Tibial nerve (tissue), 4 donors: ENCODE measurements at regions not wholly inside any gene's neighbourhood (a gene's known extent, or its start where the extent isn't known, plus 50 kb on each side); places are given as distances from the start of the nearest gene placed in this dataset.

ENCODE experiments used
- DNase-seq, 2 donors: peaks; one replicate each; pipeline ENCODE4 v3.0.0-alpha.2; 2019; ENCODE audit warnings: low spot score in 2 of 2
- H3K27ac ChIP-seq, 4 donors: fragments of 200-600 bp; sonication (generic) in 3 of 4; one replicate each; pipeline ENCODE4 v1.5.1; 2017 to 2019; ENCODE audit warnings: mild to moderate bottlenecking in 1 of 4
- H3K27me3 ChIP-seq, 2 donors: fragments of 200-600 bp; sonication (generic) in 1 of 2; one replicate each; pipeline versions ENCODE4 v1.5.1 to v1.6.0; 2017 to 2019
- H3K36me3 ChIP-seq, 3 donors: fragments of 200-600 bp; sonication (generic); one replicate each; pipeline ENCODE4 v1.5.1; 2018 to 2019
- H3K4me1 ChIP-seq, 4 donors: fragments of 200-600 bp; sonication (generic) in 3 of 4; one replicate each; pipeline ENCODE4 v1.5.1; 2017 to 2019
- H3K4me3 ChIP-seq, 4 donors: fragments of 200-600 bp; sonication (generic) in 3 of 4; one replicate each; pipeline ENCODE4 v1.5.1; 2017 to 2019; ENCODE audit warnings: mild to moderate bottlenecking in 1 of 4, moderate library complexity in 1 of 4
- H3K9me3 ChIP-seq, 4 donors: fragments of 200-600 bp; sonication (generic) in 3 of 4; one replicate each; pipeline ENCODE4 v1.5.1; 2017 to 2019
- EP300 ChIP-seq, 2 donors: sonication (generic); formaldehyde crosslinking; IDR thresholded peaks; one replicate each; pipeline ENCODE4 v1.6.1; 2017; ENCODE audit warnings: antibody characterized with exemption in 2 of 2, mild to moderate bottlenecking in 1 of 2
- POLR2A ChIP-seq, 2 donors: fragments of 450-650 bp; IDR thresholded peaks; one replicate each; pipeline ENCODE4 v1.6.1; 2017; ENCODE audit warnings: antibody characterized with exemption in 2 of 2, mild to moderate bottlenecking in 2 of 2, moderate library complexity in 2 of 2
- WGBS, 2 donors: methylation state at CpG; one replicate each; pipeline ENCODE4 v1.1.5; 2018; 5-methylcytosine and 5-hydroxymethylcytosine counted together
- TF ChIP-seq, protein P1 (sequence below), 5 experiments: fragments of 200-600 bp in 3 of 5; fragments of 450-650 bp in 2 of 5; sonication (generic) in 3 of 5; IDR thresholded peaks; one replicate each; pipeline ENCODE4 v1.5.1; 2016 to 2019; ENCODE audit warnings: antibody characterized with exemption in 5 of 5, mild to moderate bottlenecking in 3 of 5, moderate library complexity in 2 of 5

DNA sequence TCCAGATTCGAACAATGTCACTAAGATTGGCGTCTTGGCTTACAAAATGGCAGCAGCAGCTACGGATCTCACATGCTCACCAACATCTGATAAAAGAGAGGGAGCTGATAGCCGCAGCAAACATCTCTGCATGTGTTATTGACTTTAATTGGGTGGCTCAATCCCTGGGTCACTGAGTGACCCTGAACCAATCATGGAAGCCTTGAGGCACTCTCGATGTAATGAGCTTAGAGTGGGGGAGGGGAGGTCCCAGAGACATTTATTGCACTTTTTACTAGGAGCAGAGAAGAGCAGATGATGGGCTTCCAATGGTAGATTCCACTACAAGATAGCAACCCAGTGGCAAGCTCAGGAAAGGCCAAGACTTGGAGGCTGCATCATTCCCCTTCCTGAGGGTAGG, 238.7 kb downstream of the BMP7 start:
- H3K36me3 ChIP-seq: no peaks in the 10 kb centered on the region
- WGBS, 2 donors: 50 to 55% methylated on average over 5 of the region's 5 CpGs
- no peak overlapping the region for H3K27ac ChIP-seq
- peaks cover 0 to 3% of the 10 kb centered on the region in 2 donors for H3K27me3 ChIP-seq
- peaks cover 0 to 17% (median 0%) of the 10 kb centered on the region in 4 donors for H3K9me3 ChIP-seq
- DNase-seq: no peak
- no peak overlapping the region for H3K4me3 ChIP-seq
- no peaks in the 10 kb centered on the region for H3K4me1 ChIP-seq
- TF ChIP-seq EP300 (IDR thresholded peaks at IDR 0.05) (no peak), POLR2A (IDR thresholded peaks at IDR 0.05) (no peak)
- TF ChIP-seq, protein P1, sequence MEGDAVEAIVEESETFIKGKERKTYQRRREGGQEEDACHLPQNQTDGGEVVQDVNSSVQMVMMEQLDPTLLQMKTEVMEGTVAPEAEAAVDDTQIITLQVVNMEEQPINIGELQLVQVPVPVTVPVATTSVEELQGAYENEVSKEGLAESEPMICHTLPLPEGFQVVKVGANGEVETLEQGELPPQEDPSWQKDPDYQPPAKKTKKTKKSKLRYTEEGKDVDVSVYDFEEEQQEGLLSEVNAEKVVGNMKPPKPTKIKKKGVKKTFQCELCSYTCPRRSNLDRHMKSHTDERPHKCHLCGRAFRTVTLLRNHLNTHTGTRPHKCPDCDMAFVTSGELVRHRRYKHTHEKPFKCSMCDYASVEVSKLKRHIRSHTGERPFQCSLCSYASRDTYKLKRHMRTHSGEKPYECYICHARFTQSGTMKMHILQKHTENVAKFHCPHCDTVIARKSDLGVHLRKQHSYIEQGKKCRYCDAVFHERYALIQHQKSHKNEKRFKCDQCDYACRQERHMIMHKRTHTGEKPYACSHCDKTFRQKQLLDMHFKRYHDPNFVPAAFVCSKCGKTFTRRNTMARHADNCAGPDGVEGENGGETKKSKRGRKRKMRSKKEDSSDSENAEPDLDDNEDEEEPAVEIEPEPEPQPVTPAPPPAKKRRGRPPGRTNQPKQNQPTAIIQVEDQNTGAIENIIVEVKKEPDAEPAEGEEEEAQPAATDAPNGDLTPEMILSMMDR (IDR thresholded peaks at IDR 0.05): no peak

- no peak for TF ChIP-seq POLR2A (IDR thresholded peaks at IDR 0.05)
- TF ChIP-seq EP300 (IDR thresholded peaks at IDR 0.05): no peak
- TF ChIP-seq, protein P1 (IDR thresholded peaks at IDR 0.05): no peak
- no peak for DNase-seq
- no peak overlapping the region for H3K4me3 ChIP-seq
- 44 to 48% methylated on average over 14 of the region's 14 CpGs for WGBS, 2 donors
- no peaks in the 10 kb centered on the region for H3K4me1 ChIP-seq
- H3K27ac ChIP-seq: no peak overlapping the region
- peaks cover 0 to 6% (median 0%) of the 10 kb centered on the region in 4 donors for H3K9me3 ChIP-seq
- no peaks in the 10 kb centered on the region for H3K36me3 ChIP-seq
- no peaks in the 10 kb centered on the region for H3K27me3 ChIP-seq
These were observed 235.5 kb downstream of the BMP7 start for GRCh38 chr20:57030611-57031600.

DNA sequence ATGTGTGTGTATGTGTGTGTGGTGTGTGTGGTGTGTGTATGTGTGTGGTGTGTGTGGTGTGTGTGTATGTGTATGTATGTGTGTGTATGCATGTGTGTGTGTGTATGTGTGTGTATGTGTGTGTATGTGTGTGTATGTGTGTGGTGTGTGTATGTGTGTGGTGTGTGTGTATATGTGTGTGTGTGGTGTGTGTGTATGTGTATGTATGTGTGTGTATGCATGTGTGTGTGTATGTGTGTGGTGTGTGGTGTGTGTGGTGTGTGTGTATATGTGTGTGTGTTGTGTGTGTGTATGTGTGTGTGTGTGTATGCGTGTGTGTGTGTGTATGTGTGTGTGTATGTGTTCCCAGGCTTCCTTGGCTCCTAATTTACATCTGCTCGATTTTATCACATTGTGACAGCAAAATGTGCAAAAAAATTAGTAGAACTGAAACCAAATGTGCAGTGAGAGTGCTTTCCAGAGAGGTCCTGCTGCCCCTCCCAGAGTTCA, 234.5 kb downstream of the BMP7 start:
- TF ChIP-seq, protein P1 (IDR thresholded peaks at IDR 0.05): no peak
- TF ChIP-seq EP300 (IDR thresholded peaks at IDR 0.05) (no peak), POLR2A (IDR thresholded peaks at IDR 0.05) (no peak)
- DNase-seq: no peak
- H3K27me3 ChIP-seq: no peaks in the 10 kb centered on the region
- H3K9me3 ChIP-seq: peaks cover 0 to 6% (median 0%) of the 10 kb centered on the region in 4 donors
- H3K4me1 ChIP-seq: no peaks in the 10 kb centered on the region
- WGBS, 2 donors: 69 to 76% methylated on average over 2 of the region's 2 CpGs
- no peak overlapping the region for H3K27ac ChIP-seq
- H3K36me3 ChIP-seq: no peaks in the 10 kb centered on the region
- H3K4me3 ChIP-seq: no peak overlapping the region

- TF ChIP-seq EP300 (IDR thresholded peaks at IDR 0.05) (no peak), POLR2A (IDR thresholded peaks at IDR 0.05) (no peak)
- TF ChIP-seq, protein P1 (IDR thresholded peaks at IDR 0.05): no peak
- H3K27ac ChIP-seq: no peak overlapping the region
- whole genome bisulfite sequencing, 2 donors: 59 to 73% methylated on average over 7 to 9 of the region's 9 CpGs
- DNase-seq: no peak
- H3K4me1 ChIP-seq: no peaks in the 10 kb centered on the region
- H3K36me3 ChIP-seq: no peaks in the 10 kb centered on the region
- H3K27me3 ChIP-seq: no peaks in the 10 kb centered on the region
- H3K9me3 ChIP-seq: peaks cover 0 to 6% (median 0%) of the 10 kb centered on the region in 4 donors
- H3K4me3 ChIP-seq: no peak overlapping the region
These were observed 233.6 kb downstream of the BMP7 start for GRCh38 chr20:57032847-57033246.

GRCh38 chr20:57034001-57034400, 232.4 kb downstream of the BMP7 start:
- Histone ChIP-seq H3K9me3 (peaks cover 0 to 6% (median 0%) of the 10 kb centered on the region in 4 donors), H3K4me3 (no peak overlapping the region), H3K27me3 (no peaks in the 10 kb centered on the region), H3K4me1 (no peaks in the 10 kb centered on the region), H3K27ac (no peak overlapping the region), H3K36me3 (no peaks in the 10 kb centered on the region)
- no peak for DNase-seq
- TF ChIP-seq POLR2A (IDR thresholded peaks at IDR 0.05) (no peak), EP300 (IDR thresholded peaks at IDR 0.05) (no peak)
- TF ChIP-seq, protein P1 (IDR thresholded peaks at IDR 0.05): no peak
- 73 to 75% methylated on average over 5 of the region's 5 CpGs for WGBS, 2 donors
